NCI-H2107 treated with DMSO at 0.1 percent for 48 hours (cell line): ENCODE measurements at regions not wholly inside any gene's neighbourhood (a gene's known extent, or its start where the extent isn't known, plus 50 kb on each side); places are given as distances from the start of the nearest gene placed in this dataset.
"Not testable (repeated sequence)": the region's sequence is repeated elsewhere in the genome, so short reads cannot be mapped to it uniquely, and the experiment has no call there.

Experiments used
- DNase-seq: peaks from one replicate; lab custom pipeline; 2025; ENCODE audit not compliant: unreplicated experiment; lab: John Stamatoyannopoulos, UW

DNA sequence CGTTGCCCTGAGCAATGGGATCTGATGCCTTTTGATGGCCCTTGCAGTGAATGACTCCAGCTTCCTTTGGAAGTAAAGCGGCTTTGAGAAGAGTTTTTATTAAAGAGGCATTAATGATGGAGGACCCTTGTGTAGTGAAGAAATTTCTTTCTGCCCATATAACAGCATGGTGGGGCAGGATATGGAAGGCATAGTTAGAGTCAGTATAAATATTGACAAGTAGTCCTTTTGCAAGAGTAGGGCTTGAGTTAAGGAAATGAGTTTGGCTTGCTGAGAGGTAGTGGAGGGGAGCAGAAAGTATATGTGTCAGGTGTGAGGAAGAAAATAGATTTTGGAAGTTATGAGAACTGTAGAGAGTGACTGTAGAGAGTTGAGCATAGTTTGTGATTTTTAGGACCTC, 254.1 kb upstream of the DIO3 start:
- not testable (repeated sequence) for DNase-seq

- not testable (repeated sequence) for DNase-seq
Observed at GRCh38 chr14:101311186-101311585, 250.1 kb upstream of the DIO3 start.

GRCh38 chr14:101313268-101313667, 248.0 kb upstream of the DIO3 start:
- DNase-seq: no peak

GRCh38 chr14:101315802-101316296, 245.4 kb upstream of the DIO3 start:
- no peak for DNase-seq

DNA sequence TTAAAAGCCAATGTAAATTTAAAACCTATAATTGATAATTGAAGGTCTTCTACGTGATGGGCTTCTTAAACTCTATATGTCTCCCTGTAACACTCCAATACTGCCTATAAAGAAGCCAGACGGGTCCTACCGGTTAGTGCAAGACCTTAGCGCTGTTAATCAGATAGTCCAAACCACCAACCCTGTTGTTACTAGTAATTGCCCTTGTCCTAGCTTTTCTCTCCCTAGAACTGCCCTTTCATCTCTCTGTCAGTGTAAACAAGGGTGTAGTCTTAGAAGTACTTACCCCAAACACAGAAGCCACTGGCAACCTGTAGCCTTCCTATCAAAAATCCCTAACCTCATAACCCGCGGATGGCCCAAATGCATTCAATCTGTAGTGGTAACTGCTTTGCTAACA, 243.0 kb upstream of the DIO3 start:
- no peak for DNase-seq

DNA sequence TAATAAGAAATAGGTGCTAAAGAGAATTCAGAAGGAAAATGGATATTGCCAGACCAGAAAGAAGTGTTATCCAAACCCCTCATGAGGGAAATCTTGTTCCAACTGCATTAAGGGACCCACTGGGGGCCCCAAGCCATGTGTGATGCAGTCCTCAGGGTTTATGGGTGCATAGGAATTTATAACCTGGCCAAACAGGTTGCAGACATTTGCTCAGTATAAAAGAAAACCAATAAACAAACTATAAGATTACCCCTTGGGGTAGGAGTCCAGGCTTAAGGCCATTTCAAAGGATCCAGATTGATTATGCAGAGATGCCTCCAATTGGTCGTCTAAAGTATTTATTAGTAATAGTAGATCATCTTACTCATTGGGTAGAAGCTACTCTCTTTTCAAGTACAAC, 240.9 kb upstream of the DIO3 start:
- no peak for DNase-seq

GRCh38 chr14:101322223-101322622, 239.1 kb upstream of the DIO3 start:
- no peak for DNase-seq

- no peak for DNase-seq
Observed at GRCh38 chr14:101323111-101323510, 238.2 kb upstream of the DIO3 start.

GRCh38 chr14:101323614-101324235, 237.6 kb upstream of the DIO3 start:
- DNase-seq: not testable (repeated sequence)

- DNase-seq: no peak
Observed at GRCh38 chr14:101325319-101325718, 236.0 kb upstream of the DIO3 start.

DNA sequence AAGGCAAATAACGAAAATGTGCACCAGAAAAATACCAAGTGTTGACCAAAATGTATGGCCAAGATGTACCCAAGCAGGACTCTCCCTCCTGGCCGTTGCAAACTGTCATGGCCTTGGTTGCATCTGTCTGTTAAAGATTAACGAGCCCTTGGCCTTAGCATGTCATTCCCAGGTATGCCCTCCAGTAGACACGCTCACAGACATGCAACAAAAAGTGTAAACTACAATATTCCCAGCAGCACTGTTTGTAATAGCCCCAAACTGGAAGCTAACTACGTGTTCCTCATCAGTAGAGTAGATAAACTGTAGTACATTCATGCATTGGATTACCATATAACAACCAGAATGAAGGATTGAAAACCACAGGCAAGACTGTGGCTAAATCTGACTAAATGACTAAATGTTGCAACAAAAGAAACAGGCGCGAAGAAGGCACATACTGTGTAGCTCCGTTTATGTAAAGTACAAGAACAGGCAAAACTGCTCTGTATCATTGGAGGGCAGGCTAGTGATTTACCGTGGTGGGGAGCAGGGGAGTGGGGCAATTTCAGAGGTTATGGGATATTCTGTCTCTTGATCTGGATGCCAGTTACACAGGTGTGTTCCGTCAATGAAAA, 232.8 kb upstream of the DIO3 start:
- no peak for DNase-seq

DNA sequence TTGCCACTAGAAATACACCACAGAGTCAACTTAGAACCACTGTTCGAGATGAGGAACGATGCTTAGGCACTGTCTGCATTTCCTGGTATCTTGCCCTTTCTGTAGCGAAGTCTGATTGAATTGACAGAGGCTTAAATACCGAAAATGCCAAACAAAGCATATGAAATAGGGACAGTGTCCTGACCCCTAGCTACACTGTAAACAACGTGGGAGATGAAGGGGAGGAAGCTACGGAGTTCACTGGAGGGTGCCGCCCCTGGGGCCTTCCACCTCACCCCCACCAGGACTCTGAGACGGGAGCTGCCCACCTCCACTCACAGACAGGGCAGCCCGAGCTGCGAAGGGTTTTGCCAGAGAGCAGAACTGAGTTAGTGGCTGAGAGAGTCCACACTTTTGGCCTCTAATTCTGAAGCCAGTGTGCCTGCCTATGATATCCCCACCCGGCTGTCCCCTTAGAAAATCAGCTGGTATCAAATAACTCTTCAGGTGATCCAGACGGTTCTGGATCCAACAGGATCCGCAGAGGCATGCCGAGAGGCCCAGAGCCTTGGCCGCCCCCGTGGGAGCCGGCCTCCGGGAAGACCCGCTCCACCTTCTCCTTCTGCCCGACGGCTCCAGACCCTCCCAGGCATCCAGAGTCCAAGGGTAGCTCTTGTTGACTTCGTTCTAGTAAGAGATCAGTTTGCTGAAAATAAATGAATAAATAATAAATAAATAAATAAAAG, 230.7 kb upstream of the DIO3 start:
- no peak for DNase-seq

GRCh38 chr14:101331141-101331525, 230.2 kb upstream of the DIO3 start:
- no peak for DNase-seq

- DNase-seq: no peak
Observed at GRCh38 chr14:101331661-101332169, 229.6 kb upstream of the DIO3 start.

- no peak for DNase-seq
Observed at GRCh38 chr14:101332281-101332680, 229.0 kb upstream of the DIO3 start.

DNA sequence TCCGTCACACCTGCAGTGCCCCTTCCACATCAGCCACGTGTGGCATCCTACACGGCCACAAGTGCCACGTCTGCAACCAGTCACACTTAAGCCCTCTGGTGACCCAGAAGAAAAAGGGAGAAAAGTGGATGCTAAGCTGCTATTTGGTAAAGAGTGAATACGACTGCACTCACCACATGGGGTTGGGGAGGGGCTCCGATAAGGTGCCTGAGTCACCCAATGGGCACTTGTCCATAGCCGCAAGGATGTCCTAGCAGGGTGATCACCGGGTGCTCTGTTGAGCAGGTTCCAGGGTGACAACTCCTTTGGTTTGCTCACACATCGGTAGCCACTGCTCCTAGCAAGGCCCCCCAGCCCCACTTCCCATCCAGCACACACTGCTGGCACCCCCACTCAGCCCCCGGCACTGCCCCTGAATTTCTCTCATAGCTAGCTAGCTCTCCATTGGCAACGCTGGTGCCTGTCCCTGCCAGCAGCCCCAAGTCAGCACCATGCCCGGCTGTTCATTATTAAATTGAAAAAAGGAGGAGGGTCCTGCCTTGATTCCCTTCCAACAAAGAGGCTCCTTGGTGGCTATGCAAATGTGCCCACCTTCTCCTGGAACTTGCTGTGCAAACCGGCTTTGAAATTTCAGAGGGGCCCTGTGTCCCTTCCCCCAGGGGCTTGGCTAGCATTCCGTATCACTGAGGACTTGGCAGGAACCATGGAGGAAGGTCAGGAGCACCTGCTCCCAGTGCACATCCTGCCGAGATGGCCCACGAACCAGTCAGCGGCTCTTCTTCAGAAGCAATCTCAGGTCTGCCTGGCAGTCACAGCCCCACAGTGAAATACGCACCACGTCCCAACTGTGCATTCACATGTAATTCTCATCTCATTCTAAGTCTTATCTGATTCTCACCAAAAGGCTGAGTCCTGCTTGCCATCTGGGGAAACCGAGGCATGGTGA, 227.7 kb upstream of the DIO3 start:
- no peak for DNase-seq

DNA sequence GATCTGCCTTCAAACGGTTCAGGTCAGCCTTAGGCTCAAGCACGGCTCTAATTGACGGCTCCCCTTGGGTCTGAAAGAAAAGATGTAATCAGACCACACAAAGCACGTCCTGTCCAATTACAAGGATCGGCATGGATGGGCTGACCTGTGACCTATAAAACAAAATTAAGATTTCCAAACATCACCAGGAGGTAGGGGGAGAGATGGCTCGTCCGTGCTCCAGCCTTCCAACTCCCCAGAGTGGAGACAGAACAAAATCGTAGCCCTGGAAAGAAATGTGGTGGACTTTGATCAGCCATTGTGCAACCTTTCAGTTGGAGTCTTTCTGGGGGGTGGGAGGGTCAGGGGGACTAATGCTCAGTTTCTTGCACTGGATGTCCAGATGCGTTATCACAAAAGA, 226.6 kb upstream of the DIO3 start:
- DNase-seq: no peak

- no peak for DNase-seq
Observed at GRCh38 chr14:101335061-101335661, 226.1 kb upstream of the DIO3 start.

DNA sequence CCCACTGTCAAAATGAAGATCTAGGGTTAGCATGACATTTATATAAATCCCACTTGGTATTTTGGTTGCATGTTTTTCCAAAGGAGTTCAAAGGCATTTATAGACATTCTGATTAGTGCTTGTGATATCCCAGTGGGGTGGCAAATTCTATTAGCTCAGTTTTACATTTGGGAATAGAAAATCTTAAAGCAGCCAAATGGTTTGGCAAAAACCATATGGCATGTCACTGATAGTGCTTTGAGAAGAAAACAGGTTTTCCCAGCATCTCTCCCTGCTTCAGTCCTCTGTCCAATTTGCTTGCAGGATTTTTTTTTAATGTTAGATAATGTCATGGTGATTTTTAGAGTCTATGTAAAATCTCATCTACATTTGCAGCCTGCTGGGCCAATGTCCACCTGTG, 225.1 kb upstream of the DIO3 start:
- no peak for DNase-seq

GRCh38 chr14:101337053-101337452, 224.2 kb upstream of the DIO3 start:
- DNase-seq: no peak

DNA sequence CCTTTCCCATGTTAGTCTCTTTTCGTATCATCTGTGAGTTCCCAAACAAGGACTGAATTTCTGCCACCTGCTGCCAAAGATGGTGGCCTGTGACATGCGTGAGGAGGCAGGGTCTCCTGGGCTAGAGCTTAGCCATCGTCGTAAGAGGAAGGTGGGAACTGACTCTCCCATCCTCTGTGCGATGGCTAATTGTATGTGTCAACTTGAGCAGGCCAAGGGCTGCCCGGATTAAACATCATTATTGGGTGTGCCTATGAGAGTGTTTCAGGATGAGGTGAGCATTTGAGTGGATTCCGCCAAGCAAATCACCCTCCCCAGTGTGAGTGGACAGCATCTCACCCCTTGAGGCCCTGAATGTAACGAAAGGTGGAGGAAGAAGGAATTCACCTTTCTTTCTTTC, 220.7 kb upstream of the DIO3 start:
- no peak for DNase-seq
